Choroid plexus epithelial cell (primary cell): ENCODE measurements at regions not wholly inside any gene's neighbourhood (a gene's known extent, or its start where the extent isn't known, plus 50 kb on each side); places are given as distances from the start of the nearest gene placed in this dataset.

Experiments
- DNase-seq: peaks from one replicate; pipeline ENCODE4 v3.0.0-alpha.2; 2010; ENCODE audit warnings: low read depth
- H3K4me3 ChIP-seq: 2 replicates; pipeline ENCODE4 v1.5.1; 2011; ENCODE audit warnings: low read depth, mild to moderate bottlenecking, control low read depth, low read length, moderate library complexity
- TF ChIP-seq, protein P1 (sequence below): conservative IDR thresholded peaks from 2 replicates; pipeline ENCODE4 v1.5.1; 2011; ENCODE audit warnings: low read depth, mild to moderate bottlenecking, control low read depth, inconsistent platforms, low read length, moderate library complexity

DNA sequence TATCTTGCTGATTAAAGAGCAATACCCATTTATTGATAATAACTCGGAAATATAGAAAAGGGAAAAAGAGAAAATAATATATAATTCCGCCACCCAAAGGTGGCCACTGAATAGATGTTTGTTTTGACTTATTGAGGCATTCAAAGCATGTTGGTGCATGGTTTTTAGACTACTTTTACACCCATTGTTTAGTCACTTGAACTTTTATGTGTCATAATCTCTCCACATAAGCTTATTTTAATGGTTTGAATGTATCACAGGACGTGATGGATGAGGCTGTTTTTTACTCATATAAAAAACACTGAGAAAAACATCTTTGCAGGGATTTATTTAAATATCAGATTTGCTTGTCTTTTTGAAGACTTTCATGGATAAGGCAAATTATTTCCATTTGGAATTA is 120.4 kb downstream of the ACKR3 start:
- DNase-seq = no peak
- H3K4me3 ChIP-seq = no peak overlapping the region
- TF ChIP-seq, protein P1, sequence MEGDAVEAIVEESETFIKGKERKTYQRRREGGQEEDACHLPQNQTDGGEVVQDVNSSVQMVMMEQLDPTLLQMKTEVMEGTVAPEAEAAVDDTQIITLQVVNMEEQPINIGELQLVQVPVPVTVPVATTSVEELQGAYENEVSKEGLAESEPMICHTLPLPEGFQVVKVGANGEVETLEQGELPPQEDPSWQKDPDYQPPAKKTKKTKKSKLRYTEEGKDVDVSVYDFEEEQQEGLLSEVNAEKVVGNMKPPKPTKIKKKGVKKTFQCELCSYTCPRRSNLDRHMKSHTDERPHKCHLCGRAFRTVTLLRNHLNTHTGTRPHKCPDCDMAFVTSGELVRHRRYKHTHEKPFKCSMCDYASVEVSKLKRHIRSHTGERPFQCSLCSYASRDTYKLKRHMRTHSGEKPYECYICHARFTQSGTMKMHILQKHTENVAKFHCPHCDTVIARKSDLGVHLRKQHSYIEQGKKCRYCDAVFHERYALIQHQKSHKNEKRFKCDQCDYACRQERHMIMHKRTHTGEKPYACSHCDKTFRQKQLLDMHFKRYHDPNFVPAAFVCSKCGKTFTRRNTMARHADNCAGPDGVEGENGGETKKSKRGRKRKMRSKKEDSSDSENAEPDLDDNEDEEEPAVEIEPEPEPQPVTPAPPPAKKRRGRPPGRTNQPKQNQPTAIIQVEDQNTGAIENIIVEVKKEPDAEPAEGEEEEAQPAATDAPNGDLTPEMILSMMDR = no peak

DNA sequence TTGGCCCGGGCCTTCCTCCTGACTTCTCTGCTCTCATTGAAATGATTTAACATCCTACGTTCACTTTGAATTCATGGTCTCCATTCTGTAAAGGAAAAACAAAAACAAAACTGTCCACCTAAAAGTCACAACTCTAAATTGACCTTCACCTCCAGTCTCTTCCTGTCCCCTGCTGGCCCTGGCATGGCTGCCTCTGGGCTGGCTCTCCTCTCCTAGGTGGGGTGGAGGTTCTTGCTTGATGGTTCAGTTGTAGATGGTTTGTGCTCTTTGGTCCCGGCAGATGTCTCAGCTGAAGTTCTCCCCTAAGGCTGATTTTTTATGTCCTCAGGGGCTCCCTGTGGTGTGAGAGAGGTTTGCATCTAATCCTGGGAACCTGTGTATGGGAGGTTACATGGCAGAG is 121.1 kb downstream of the ACKR3 start:
- H3K4me3 ChIP-seq = no peak overlapping the region
- DNase-seq = no peak
- TF ChIP-seq, protein P1 = no peak

DNA sequence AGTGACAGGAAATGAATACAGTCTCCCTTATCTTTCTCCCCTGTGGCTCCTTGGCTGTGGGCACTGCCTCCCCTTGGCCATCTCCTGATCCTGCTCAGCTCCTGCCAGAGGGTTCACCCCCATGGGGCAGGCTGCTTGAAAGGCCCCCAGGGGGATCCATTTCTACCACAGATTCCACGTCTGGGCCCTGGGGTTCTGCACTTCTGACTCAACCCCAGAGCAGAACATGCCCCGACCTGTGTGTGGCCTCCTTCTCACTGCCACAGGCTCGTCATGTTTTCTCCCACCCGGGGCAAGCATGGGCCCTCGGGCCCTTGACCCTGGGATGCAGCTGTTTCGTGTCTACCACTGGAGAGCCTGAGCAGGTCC is 122.2 kb downstream of the ACKR3 start:
- DNase-seq = peak; percentile 15
- TF ChIP-seq, protein P1 = no peak
- H3K4me3 ChIP-seq = no peak overlapping the region

DNA sequence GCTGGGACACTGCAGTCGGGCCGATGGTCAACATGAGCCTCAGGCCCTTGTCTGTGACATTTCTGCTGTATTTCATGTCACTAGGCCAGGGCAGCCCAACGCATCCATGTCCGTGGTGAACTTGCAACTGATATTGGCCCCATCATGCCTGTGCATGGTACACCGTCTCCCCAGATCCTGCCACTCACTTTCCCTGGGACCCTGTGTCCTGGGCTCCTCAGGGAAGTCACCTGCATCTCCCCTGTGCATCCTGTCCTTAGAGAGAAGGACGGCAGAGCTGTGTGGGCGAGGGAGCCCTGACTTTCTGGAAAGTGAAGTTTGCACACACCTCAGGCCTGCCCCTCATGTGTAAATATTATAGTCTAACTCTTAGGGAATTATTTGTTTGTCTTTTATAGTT is 123.3 kb downstream of the ACKR3 start:
- no peak for DNase-seq
- no peak overlapping the region for H3K4me3 ChIP-seq
- TF ChIP-seq, protein P1 = no peak

DNA sequence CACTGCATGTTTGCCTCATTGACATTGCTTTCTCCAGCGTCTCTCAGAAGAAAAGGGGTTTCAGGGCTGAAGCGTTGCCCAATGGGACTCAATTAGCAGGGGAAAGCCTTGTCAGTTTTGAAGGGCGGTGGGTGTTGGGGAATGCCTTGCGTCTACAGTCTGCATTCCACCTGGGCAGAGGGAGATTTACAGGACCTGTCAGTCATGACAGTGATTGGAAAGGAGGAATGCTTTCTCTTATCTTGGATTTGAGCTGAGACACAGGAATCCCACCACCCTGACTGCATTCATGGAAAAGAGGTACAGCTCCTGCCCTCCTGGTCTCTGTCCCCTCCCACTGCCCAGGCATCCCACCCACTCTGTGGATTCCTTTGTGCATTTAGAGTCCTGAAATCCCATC is 123.9 kb downstream of the ACKR3 start:
- TF ChIP-seq, protein P1 = no peak
- H3K4me3 ChIP-seq = no peak overlapping the region
- no peak for DNase-seq

DNA sequence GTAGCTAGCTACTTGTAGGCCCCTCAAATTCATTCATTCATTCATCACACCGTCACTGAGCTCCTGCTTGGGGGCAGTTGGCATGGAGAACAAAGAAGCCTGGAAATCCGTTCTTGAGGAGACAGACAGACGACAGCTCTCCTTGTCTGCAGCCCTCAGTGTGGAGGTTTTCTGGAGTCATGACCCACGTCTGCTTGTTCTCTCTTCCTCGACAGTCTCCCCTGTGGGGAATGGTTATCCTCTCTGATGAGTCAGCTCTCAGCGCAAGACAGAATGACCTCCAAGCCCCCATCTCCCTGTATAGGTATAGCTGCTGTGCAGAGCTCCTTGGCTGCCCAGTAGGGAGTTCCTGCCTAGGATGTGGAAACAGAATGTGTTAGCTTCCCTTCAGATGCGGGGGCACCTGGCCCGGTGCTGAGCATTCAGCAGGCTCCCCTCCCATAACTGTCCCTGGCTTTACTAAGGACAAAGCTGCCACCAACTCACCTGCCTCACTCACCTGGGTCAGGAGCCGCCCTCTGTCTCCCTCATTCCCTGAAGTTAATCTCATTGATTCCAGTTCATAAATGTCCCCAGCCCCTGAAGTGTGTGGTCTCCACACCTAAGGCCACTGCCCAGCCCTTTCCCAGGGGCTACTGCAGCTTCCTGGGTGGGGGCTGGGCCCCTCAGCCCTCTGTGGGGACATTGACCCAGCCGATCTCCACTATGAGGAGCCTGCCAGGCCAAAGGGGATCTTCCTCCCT is 124.7 kb downstream of the ACKR3 start:
- H3K4me3 ChIP-seq = no peak overlapping the region
- DNase-seq = peak; percentile 71
- TF ChIP-seq, protein P1 = no peak

DNA sequence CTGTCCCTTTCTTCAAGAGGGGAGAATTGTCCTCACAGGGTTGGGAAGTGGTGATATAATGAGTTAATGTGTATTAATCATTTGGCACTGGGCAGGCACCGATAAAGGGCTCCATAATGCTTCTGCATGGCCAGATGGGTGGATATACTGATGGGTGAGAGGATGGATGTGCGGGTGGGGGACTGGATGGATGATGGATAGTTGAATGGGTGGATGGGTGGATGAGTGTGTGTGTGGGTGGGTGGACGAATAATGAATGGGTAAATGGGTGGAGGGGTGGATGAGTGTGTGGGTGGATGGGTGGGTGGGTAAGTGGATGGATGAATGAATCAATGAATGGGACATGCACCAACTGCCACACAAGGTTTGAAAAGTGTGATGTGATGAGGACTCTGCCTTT is 127.2 kb downstream of the ACKR3 start:
- TF ChIP-seq, protein P1 = no peak
- no peak for DNase-seq
- no peak overlapping the region for H3K4me3 ChIP-seq
